OCI-LY1 (cell line): ENCODE measurements at regions not wholly inside any gene's neighbourhood (a gene's known extent, or its start where the extent isn't known, plus 50 kb on each side); places are given as distances from the start of the nearest gene placed in this dataset.

Source experiments
- H2AFZ ChIP-seq: fragments of 200-600 bp; sonication (generic), shearing (Covaris generic); 2 replicates; pipeline ENCODE4 v1.6.0; 2014; ENCODE audit warnings: antibody characterized with exemption, mild to moderate bottlenecking, low read length
- H3F3A ChIP-seq: fragments of 200-600 bp; sonication (generic), shearing (Covaris generic); 2 replicates; pipeline ENCODE4 v1.6.0; 2014; ENCODE audit warnings: mild to moderate bottlenecking, antibody characterized with exemption, low read length, moderate library complexity; ENCODE audit not compliant: insufficient read depth
- H3K27ac ChIP-seq: fragments of 200-600 bp; sonication (generic); 2 replicates; pipeline ENCODE4 v1.5.1; 2014; ENCODE audit warnings: low read length, mixed run types, mild to moderate bottlenecking, low read depth; ENCODE audit not compliant: poor library complexity, severe bottlenecking
- H3K27me3 ChIP-seq: fragments of 200-600 bp; sonication (generic); 2 replicates; pipeline ENCODE4 v1.6.0; 2014; ENCODE audit warnings: antibody characterized with exemption, mild to moderate bottlenecking, low read length, moderate library complexity; ENCODE audit not compliant: insufficient read depth
- H3K36me3 ChIP-seq: fragments of 200-600 bp; sonication (generic); 2 replicates; pipeline ENCODE4 v1.6.1; 2014; ENCODE audit warnings: mild to moderate bottlenecking, antibody characterized with exemption, low read length, moderate library complexity, mixed read lengths; ENCODE audit not compliant: insufficient read depth
- H3K4me1 ChIP-seq: fragments of 200-600 bp; sonication (generic); 2 replicates; pipeline ENCODE4 v1.5.1; 2014; ENCODE audit warnings: mild to moderate bottlenecking, low read length, moderate library complexity; ENCODE audit not compliant: insufficient read depth, severe bottlenecking
- H3K4me2 ChIP-seq: fragments of 200-600 bp; sonication (generic), shearing (Covaris generic); 2 replicates; pipeline ENCODE4 v1.6.1; 2014; ENCODE audit warnings: low read length
- H3K4me3 ChIP-seq: fragments of 200-600 bp; sonication (generic); 2 replicates; pipeline ENCODE4 v1.5.1; 2014; ENCODE audit warnings: low read length, low read depth, mild to moderate bottlenecking, mixed read lengths; ENCODE audit not compliant: poor library complexity, severe bottlenecking
- H3K79me2 ChIP-seq: fragments of 200-600 bp; shearing (Covaris generic); 2 replicates; pipeline ENCODE4 v1.6.1; 2016; ENCODE audit warnings: mixed run types, low read length, mixed read lengths; ENCODE audit not compliant: insufficient read depth
- H3K9ac ChIP-seq: fragments of 200-600 bp; sonication (generic), shearing (Covaris generic); 2 replicates; pipeline ENCODE4 v1.6.1; 2014; ENCODE audit warnings: mild to moderate bottlenecking, low read length, mixed read lengths
- H3K9me2 ChIP-seq: fragments of 200-600 bp; sonication (generic), shearing (Covaris generic); 2 replicates; pipeline ENCODE4 v1.6.1; 2014; ENCODE audit warnings: low read depth, mild to moderate bottlenecking, low read length, mixed read lengths
- H3K9me3 ChIP-seq: fragments of 200-600 bp; shearing (Covaris generic); 2 replicates; pipeline ENCODE4 v1.6.1; 2014; ENCODE audit warnings: low read length, mixed read lengths
- H4K20me1 ChIP-seq: fragments of 200-600 bp; sonication (generic), shearing (Covaris generic); 2 replicates; pipeline ENCODE4 v1.6.0; 2016; ENCODE audit warnings: mild to moderate bottlenecking, low read length; ENCODE audit not compliant: insufficient read depth
- CTCF ChIP-seq: fragments of 200-600 bp; sonication (generic), shearing (Covaris generic); IDR thresholded peaks from 2 replicates; pipeline ENCODE4 v1.5.1; 2017; ENCODE audit warnings: mild to moderate bottlenecking, antibody characterized with exemption, low read length, moderate library complexity, mixed read lengths
- EZH2 ChIP-seq: fragments of 200-600 bp; sonication (generic), shearing (Covaris generic); IDR thresholded peaks from 2 replicates; pipeline ENCODE4 v1.8.0; 2017; ENCODE audit warnings: borderline replicate concordance, mixed run types, mild to moderate bottlenecking, antibody characterized with exemption, low read length, moderate library complexity, mixed read lengths

DNA sequence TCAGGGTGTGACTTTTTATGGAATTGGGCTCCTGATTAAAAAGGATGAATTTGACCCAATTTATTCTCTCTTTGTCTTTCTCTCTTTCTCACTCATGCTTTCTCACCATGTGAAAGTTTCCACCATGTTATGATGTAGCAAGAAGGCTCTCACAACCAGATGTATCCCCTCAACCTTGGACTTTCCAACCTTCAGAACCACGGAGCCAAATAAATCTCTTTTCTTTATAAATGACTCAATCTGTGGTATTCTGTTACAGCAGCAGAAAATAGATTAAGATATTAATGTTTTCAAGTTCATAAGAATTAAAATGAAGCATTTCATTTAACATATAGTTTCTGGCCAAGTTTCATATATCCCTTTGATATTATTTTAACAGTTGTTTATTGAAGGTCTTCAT lies 698.5 kb downstream of the TRAM1L1 start:
- no peak overlapping the region for H3K9ac ChIP-seq

GRCh38 chr4:116385583-116385982 lies 699.8 kb downstream of the TRAM1L1 start:
- Histone ChIP-seq H3K36me3 (no peaks in the 10 kb centered on the region), H3K9me3 (no peaks in the 10 kb centered on the region), H3F3A (no peaks in the 10 kb centered on the region), H3K4me3 (no peak overlapping the region), H3K4me1 (no peaks in the 10 kb centered on the region), H2AFZ (no peak overlapping the region), H3K27me3 (no peaks in the 10 kb centered on the region), H3K4me2 (no peak overlapping the region), H3K27ac (no peak overlapping the region), H3K79me2 (no peaks in the 10 kb centered on the region), H3K9ac (no peak overlapping the region), H3K9me2 (no peaks in the 10 kb centered on the region), H4K20me1 (no peaks in the 10 kb centered on the region)
- no peak for TF ChIP-seq EZH2
- no peak for TF ChIP-seq CTCF

More for the DNA sequence above, 698.5 kb downstream of the TRAM1L1 start:
- no peaks in the 10 kb centered on the region for H3K9me3 ChIP-seq
- H3K27ac ChIP-seq, result no peak overlapping the region
- no peaks in the 10 kb centered on the region for H3K4me1 ChIP-seq
- no peak overlapping the region for H3K4me2 ChIP-seq
- no peak overlapping the region for H2AFZ ChIP-seq
- H3K27me3 ChIP-seq, result no peaks in the 10 kb centered on the region
- no peak overlapping the region for H3K4me3 ChIP-seq
- H3K9me2 ChIP-seq, result no peaks in the 10 kb centered on the region
- no peaks in the 10 kb centered on the region for H3F3A ChIP-seq
- H4K20me1 ChIP-seq, result no peaks in the 10 kb centered on the region
- no peaks in the 10 kb centered on the region for H3K36me3 ChIP-seq
- H3K79me2 ChIP-seq, result no peaks in the 10 kb centered on the region
- TF ChIP-seq CTCF (no peak), EZH2 (no peak)

GRCh38 chr4:116374815-116375214 lies 710.6 kb downstream of the TRAM1L1 start:
- H3K36me3 ChIP-seq, result no peaks in the 10 kb centered on the region
- H2AFZ ChIP-seq, result no peak overlapping the region
- H4K20me1 ChIP-seq, result no peaks in the 10 kb centered on the region
- no peaks in the 10 kb centered on the region for H3K4me1 ChIP-seq
- H3K79me2 ChIP-seq, result no peaks in the 10 kb centered on the region
- H3K9ac ChIP-seq, result no peak overlapping the region
- H3F3A ChIP-seq, result no peaks in the 10 kb centered on the region
- H3K4me2 ChIP-seq, result no peak overlapping the region
- H3K9me3 ChIP-seq, result no peaks in the 10 kb centered on the region
- H3K27ac ChIP-seq, result no peak overlapping the region
- H3K4me3 ChIP-seq, result no peak overlapping the region
- no peaks in the 10 kb centered on the region for H3K9me2 ChIP-seq
- no peaks in the 10 kb centered on the region for H3K27me3 ChIP-seq
- TF ChIP-seq EZH2, result no peak
- TF ChIP-seq CTCF, result no peak
